ENCODE measurements at regions not wholly inside any gene's neighbourhood (a gene's known extent, or its start where the extent isn't known, plus 50 kb on each side); places are given as distances from the start of the nearest gene placed in this dataset.

GRCh38 chr5:8123559-8123958 lies 254.6 kb downstream of the MTRR start:
- Mint-ChIP-seq H3K4me3 (no peak overlapping the region), H3K4me1 (no peaks in the 10 kb centered on the region), H3K36me3 (ENCODE audit: low read depth) (no peaks in the 10 kb centered on the region), H3K27me3 (ENCODE audit: insufficient read depth) (no peaks in the 10 kb centered on the region), H3K27ac (no peak overlapping the region), H3K9me3 (no peaks in the 10 kb centered on the region)
- 58 to 88% methylated on average over 1 to 3 of the region's 3 CpGs for WGBS, 2 experiments (ENCODE audit: insufficient coverage in 1 of 2, insufficient read length in 1 of 2)
- Histone ChIP-seq H3K9ac (ENCODE audit: extremely low read depth, low read length, poor library complexity, severe bottlenecking) (no peak overlapping the region), H3K9me3 (ENCODE audit: control insufficient read depth, low read length) (no peaks in the 10 kb centered on the region), H3K27me3 (ENCODE audit: control insufficient read depth, insufficient read depth, low read length, poor library complexity, severe bottlenecking) (no peaks in the 10 kb centered on the region), H3K36me3 (ENCODE audit: control insufficient read depth, insufficient read depth, low read length) (no peaks in the 10 kb centered on the region), H3K27ac (ENCODE audit: low read depth, low read length) (no peak overlapping the region), H3K4me1 (ENCODE audit: control insufficient read depth, insufficient read depth, low read length) (no peaks in the 10 kb centered on the region), H3K4me3 (ENCODE audit: low read length) (no peak overlapping the region)
- no peak for DNase-seq
- no peak for TF ChIP-seq CTCF (conservative IDR thresholded peaks at IDR 0.05)

- Histone ChIP-seq H3K27me3 (ENCODE audit: control insufficient read depth, insufficient read depth, low read length, poor library complexity, severe bottlenecking) (no peaks in the 10 kb centered on the region), H3K27ac (ENCODE audit: low read depth, low read length) (no peak overlapping the region), H3K9ac (ENCODE audit: extremely low read depth, low read length, poor library complexity, severe bottlenecking) (no peak overlapping the region), H3K4me1 (ENCODE audit: control insufficient read depth, insufficient read depth, low read length) (no peaks in the 10 kb centered on the region), H3K9me3 (ENCODE audit: control insufficient read depth, low read length) (no peaks in the 10 kb centered on the region), H3K36me3 (ENCODE audit: control insufficient read depth, insufficient read depth, low read length) (no peaks in the 10 kb centered on the region), H3K4me3 (ENCODE audit: low read length) (no peak overlapping the region)
- H3K27me3 Mint-ChIP-seq (ENCODE audit: insufficient read depth), result no peaks in the 10 kb centered on the region
- H3K36me3 Mint-ChIP-seq (ENCODE audit: low read depth), result no peaks in the 10 kb centered on the region
- no peak overlapping the region for H3K4me3 Mint-ChIP-seq
- WGBS, 2 experiments (ENCODE audit: insufficient coverage in 1 of 2, insufficient read length in 1 of 2), result 81 to 92% methylated on average over 3 to 4 of the region's 5 CpGs
- no peaks in the 10 kb centered on the region for H3K4me1 Mint-ChIP-seq
- no peak for TF ChIP-seq CTCF (conservative IDR thresholded peaks at IDR 0.05)
- DNase-seq, result no peak
- no peaks in the 10 kb centered on the region for H3K9me3 Mint-ChIP-seq
- H3K27ac Mint-ChIP-seq, result no peak overlapping the region
Observed at GRCh38 chr5:8134609-8135008, 265.7 kb downstream of the MTRR start.

- no peak for DNase-seq
- no peaks in the 10 kb centered on the region for H3K9me3 ChIP-seq (ENCODE audit: control insufficient read depth, low read length)
- H3K27ac ChIP-seq (ENCODE audit: low read depth, low read length), result no peak overlapping the region
- H3K27me3 ChIP-seq (ENCODE audit: control insufficient read depth, insufficient read depth, low read length, poor library complexity, severe bottlenecking), result no peaks in the 10 kb centered on the region
- H3K9ac ChIP-seq (ENCODE audit: extremely low read depth, low read length, poor library complexity, severe bottlenecking), result no peak overlapping the region
- Mint-ChIP-seq H3K27ac (no peak overlapping the region), H3K27me3 (ENCODE audit: insufficient read depth) (no peaks in the 10 kb centered on the region), H3K4me1 (no peaks in the 10 kb centered on the region), H3K4me3 (no peak overlapping the region), H3K36me3 (ENCODE audit: low read depth) (no peaks in the 10 kb centered on the region), H3K9me3 (no peaks in the 10 kb centered on the region)
- WGBS, 2 experiments (ENCODE audit: insufficient coverage in 1 of 2, insufficient read length in 1 of 2), result 77 to 82% methylated on average over 3 to 4 of the region's 4 CpGs
- no peak overlapping the region for H3K4me3 ChIP-seq (ENCODE audit: low read length)
- no peaks in the 10 kb centered on the region for H3K36me3 ChIP-seq (ENCODE audit: control insufficient read depth, insufficient read depth, low read length)
- TF ChIP-seq CTCF (conservative IDR thresholded peaks at IDR 0.05), result no peak
- H3K4me1 ChIP-seq (ENCODE audit: control insufficient read depth, insufficient read depth, low read length), result no peaks in the 10 kb centered on the region
Observed at GRCh38 chr5:8135742-8136141, 266.8 kb downstream of the MTRR start.

All from endodermal cell (in vitro differentiated cells).